GM12878 (cell line): ENCODE measurements at regions not wholly inside any gene's neighbourhood (a gene's known extent, or its start where the extent isn't known, plus 50 kb on each side); places are given as distances from the start of the nearest gene placed in this dataset.

Experiments
- ATAC-seq: fragments of 200-7000 bp; cut with Tn5 transposase; 3 replicates; pipeline ENCODE4 v1.9.1; 2020; ENCODE audit warnings: mild to moderate bottlenecking, moderate library complexity
- BruUV-seq: library from RNA; stranded (reverse); fragments of 400-500 nt; replicated peaks from 2 replicates; lab custom pipeline; 2021; lab: Mats Ljungman, UMichigan
- CTCF ChIA-PET: fragments of 300-600 bp; sonication (Branson Sonifier 250); formaldehyde crosslinking; extraction: SDS; loops from one replicate; lab custom pipeline; 2021; ENCODE audit warnings: inconsistent platforms; lab: Yijun Ruan, JAX
- POLR2A ChIA-PET: fragments of 350-600 bp; formaldehyde crosslinking; extraction: SDS; loops from one replicate; lab custom pipeline; 2021; ENCODE audit warnings: inconsistent platforms; lab: Charles Lee
- RAD21 ChIA-PET: fragments of 300-600 bp; sonication (Branson Sonifier 250); formaldehyde crosslinking; loops from one replicate; lab custom pipeline; 2023; ENCODE audit warnings: antibody characterized with exemption; ENCODE audit not compliant: unreplicated experiment; lab: Charles Lee
- SMC1A ChIA-PET: fragments of 300-600 bp; sonication (Branson Sonifier 250); formaldehyde crosslinking; loops from one replicate; lab custom pipeline; 2023; ENCODE audit not compliant: unreplicated experiment, uncharacterized antibody; lab: Charles Lee
- DNase-seq: peaks from one replicate; pipeline ENCODE4 v3.0.0-alpha.2; 2011; ENCODE audit warnings: low read depth, low spot score
- FAIRE-seq: peaks from 3 replicates; lab custom pipeline; 2011; peaks lifted over from hg19 to GRCh38; lab: Jason Lieb, UNC
- H2AFZ ChIP-seq: 2 replicates; pipeline ENCODE4 v1.6.0; 2011; ENCODE audit warnings: low read depth, low read length, control low read depth; ENCODE audit not compliant: control insufficient read depth
- H3K27ac ChIP-seq: 2 replicates; pipeline ENCODE4 v1.5.1; 2011; ENCODE audit warnings: control low read depth; ENCODE audit not compliant: control insufficient read depth, insufficient read depth
- H3K27me3 ChIP-seq, 2 experiments: replicated peaks in 1 of 2; 2 replicates each; pipeline versions ENCODE4 v1.6.0 to v1.6.1; 2011; ENCODE audit warnings: low read length in 1 of 2; ENCODE audit not compliant: control insufficient read depth in 2 of 2, insufficient read depth in 2 of 2
- H3K36me3 ChIP-seq, 2 experiments: 2 replicates each; pipeline ENCODE4 v1.5.1; 2011; ENCODE audit warnings: low read length in 1 of 2; ENCODE audit not compliant: control insufficient read depth in 2 of 2, insufficient read depth in 2 of 2
- H3K4me1 ChIP-seq: 2 replicates; pipeline ENCODE4 v1.6.1; 2011; ENCODE audit warnings: mild to moderate bottlenecking, low read length, moderate library complexity, mixed read lengths; ENCODE audit not compliant: control insufficient read depth, insufficient read depth
- H3K4me2 ChIP-seq: 2 replicates; pipeline ENCODE4 v1.6.0; 2011; ENCODE audit warnings: control low read depth; ENCODE audit not compliant: control insufficient read depth, insufficient read depth
- H3K4me3 ChIP-seq: fragments of 200-600 bp; sonication (generic); 2 replicates; pipeline ENCODE4 v1.5.1; 2016
- H3K79me2 ChIP-seq: 2 replicates; pipeline ENCODE4 v1.6.0; 2011; ENCODE audit warnings: low read length; ENCODE audit not compliant: control insufficient read depth, insufficient read depth
- H3K9ac ChIP-seq: 2 replicates; pipeline ENCODE4 v1.8.0; 2011; ENCODE audit warnings: low read length, control low read depth, mixed read lengths; ENCODE audit not compliant: control insufficient read depth, insufficient read depth
- H3K9me3 ChIP-seq: replicated peaks from 3 replicates; pipeline ENCODE4 v1.5.1; 2011; ENCODE audit warnings: mild to moderate bottlenecking, low read length; ENCODE audit not compliant: control insufficient read depth, insufficient read depth
- H4K20me1 ChIP-seq: 2 replicates; pipeline ENCODE4 v1.6.0; 2011; ENCODE audit not compliant: control insufficient read depth, insufficient read depth
- DPF2 ChIP-seq: fragments of 450-650 bp; IDR thresholded peaks from 2 replicates; pipeline ENCODE4 v1.6.1; 2017; ENCODE audit warnings: mild to moderate bottlenecking
- ETV6 ChIP-seq, 2 experiments: fragments of 450-650 bp in 1 of 2; IDR thresholded peaks in 1 of 2; conservative IDR thresholded peaks in 1 of 2; 2 replicates each; pipeline ENCODE4 v1.6.1; 2014; ENCODE audit warnings: antibody characterized with exemption in 1 of 2, borderline replicate concordance in 1 of 2, low read depth in 1 of 2, mild to moderate bottlenecking in 1 of 2, moderate library complexity in 1 of 2
- KAT2A ChIP-seq: conservative IDR thresholded peaks from 2 replicates; pipeline ENCODE4 v1.6.1; 2011; ENCODE audit warnings: low read depth, low read length; ENCODE audit not compliant: control insufficient read depth
- REST ChIP-seq: IDR thresholded peaks from 2 replicates; pipeline ENCODE4 v1.6.1; 2012; ENCODE audit warnings: mild to moderate bottlenecking, low read depth, low read length
- SMC3 ChIP-seq: IDR thresholded peaks from 2 replicates; pipeline ENCODE4 v1.6.1; 2011; ENCODE audit warnings: low read length, improper control_type of control experiment, borderline replicate concordance
- SP1 ChIP-seq: IDR thresholded peaks from one replicate; pipeline ENCODE4 v1.6.1; 2011; ENCODE audit warnings: low read depth, low read length
- whole genome bisulfite sequencing: methylation state at CpG from one replicate; pipeline ENCODE4 v1.1.6; 2016; ENCODE audit warnings: low lambda C conversion rate; ENCODE audit not compliant: insufficient replicate concordance, insufficient coverage; ENCODE audit errors: missing lambda C conversion rate; 5-methylcytosine and 5-hydroxymethylcytosine counted together
- in situ Hi-C: fragments of 300-500 bp; cut with MboI; formaldehyde crosslinking; loops from 9 replicates; pipeline ENCODE4 v1.14.3; 2018; ENCODE audit warnings: mixed read lengths
- intact Hi-C: fragments of 100-400 bp; cut with micrococcal nuclease; formaldehyde crosslinking; loops from one replicate; pipeline ENCODE4 v1.14.2; 2022; ENCODE audit not compliant: unreplicated experiment

- TF ChIP-seq SMC3 (no peak), ETV6 (conservative IDR thresholded peaks at IDR 0.05 in 1 of 2, IDR thresholded peaks at IDR 0.05 in 1 of 2; ENCODE audit: borderline replicate concordance in 1 of 2, low read depth in 1 of 2) (no peak), DPF2 (no peak)
These were observed 107.6 kb downstream of the MSX2 start (continued) for GRCh38 chr5:174832025-174832424.

- no peaks in the 10 kb centered on the region for H3K27me3 ChIP-seq
- DNase-seq = no peak
- 0% methylated on average over 2 of the region's 2 CpGs for WGBS
- H3K36me3 ChIP-seq = no peaks in the 10 kb centered on the region
- RAD21 ChIA-PET = no interaction called here
- in situ Hi-C loops = no loop called here
- no peak overlapping the region for H3K4me2 ChIP-seq
- CTCF ChIA-PET = no interaction called here
- FAIRE-seq = no peak
- no peak for TF ChIP-seq REST
- no peak for TF ChIP-seq KAT2A
- TF ChIP-seq SP1 = no peak
- H4K20me1 ChIP-seq = no peaks in the 10 kb centered on the region
- no peak overlapping the region for H3K27ac ChIP-seq
- no peaks in the 10 kb centered on the region for H3K79me2 ChIP-seq
- H2AFZ ChIP-seq = no peak overlapping the region
- H3K4me1 ChIP-seq = no peaks in the 10 kb centered on the region
- intact Hi-C loops = no loop called here
- no peak for ATAC-seq
- no TSS peak for BruUV-seq
- SMC1A ChIA-PET = no interaction called here
- H3K4me3 ChIP-seq = no peak overlapping the region
- no peaks in the 10 kb centered on the region for H3K9me3 ChIP-seq
- no peak overlapping the region for H3K9ac ChIP-seq
- POLR2A ChIA-PET = no interaction called here
These were observed 106.8 kb downstream of the MSX2 start for GRCh38 chr5:174831031-174831660.
